Effector memory CD4-positive, alpha-beta T cell (primary cell): ENCODE measurements at regions not wholly inside any gene's neighbourhood (a gene's known extent, or its start where the extent isn't known, plus 50 kb on each side); places are given as distances from the start of the nearest gene placed in this dataset.
"Not testable (repeated sequence)": the region's sequence is repeated elsewhere in the genome, so short reads cannot be mapped to it uniquely, and the experiment has no call there.

Experiments used
- DNase-seq, 3 donors: peaks; one replicate each; pipeline ENCODE4 v3.0.0-alpha.2; 2020
- H3K27ac ChIP-seq: 2 replicates; pipeline ENCODE4 v1.7.0; 2013; ENCODE audit warnings: mild to moderate bottlenecking, low read length, moderate library complexity; ENCODE audit not compliant: insufficient read depth, poor library complexity, severe bottlenecking
- H3K27me3 ChIP-seq: replicated peaks from 2 replicates; pipeline ENCODE4 v1.7.0; 2013; ENCODE audit warnings: mild to moderate bottlenecking, low read length; ENCODE audit not compliant: insufficient read depth, control insufficient read depth, poor library complexity, severe bottlenecking
- H3K36me3 ChIP-seq: 2 replicates; pipeline ENCODE4 v1.7.0; 2013; ENCODE audit warnings: mild to moderate bottlenecking, low read length, moderate library complexity; ENCODE audit not compliant: control insufficient read depth, insufficient read depth
- H3K4me1 ChIP-seq: 2 replicates; pipeline ENCODE4 v1.7.0; 2013; ENCODE audit warnings: low read length, mild to moderate bottlenecking; ENCODE audit not compliant: control insufficient read depth, insufficient read depth, poor library complexity, severe bottlenecking
- H3K4me3 ChIP-seq: 2 replicates; pipeline ENCODE4 v1.7.0; 2013; ENCODE audit warnings: low read length, low read depth, mild to moderate bottlenecking; ENCODE audit not compliant: insufficient read depth, poor library complexity, severe bottlenecking
- H3K9me3 ChIP-seq: 2 replicates; pipeline ENCODE4 v1.7.0; 2013; ENCODE audit warnings: mild to moderate bottlenecking, low read length, moderate library complexity; ENCODE audit not compliant: control insufficient read depth

DNA sequence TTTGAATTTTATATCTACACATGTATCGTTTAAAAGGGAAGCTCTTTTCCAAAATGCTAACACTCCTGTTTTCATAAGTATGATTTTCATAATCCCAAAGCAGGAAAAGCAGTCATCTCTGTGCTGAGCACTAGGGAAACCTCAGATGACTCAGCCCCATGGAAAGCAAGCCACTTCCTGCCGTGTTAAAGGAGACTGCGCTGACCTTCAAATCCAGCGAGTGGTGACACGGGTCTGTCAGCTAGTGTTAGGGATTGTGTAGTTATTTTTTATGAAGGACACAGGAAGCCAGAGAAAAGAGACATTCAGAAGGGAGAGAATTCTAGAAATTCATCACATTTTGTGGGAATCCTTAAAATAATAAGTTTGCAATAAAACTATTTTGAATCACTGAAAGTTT lies 57.0 kb upstream of the CD93 start:
- Histone ChIP-seq H3K27ac (no peak overlapping the region), H3K27me3 (no peaks in the 10 kb centered on the region), H3K4me3 (no peak overlapping the region), H3K36me3 (no peaks in the 10 kb centered on the region), H3K9me3 (no peaks in the 10 kb centered on the region), H3K4me1 (peaks cover 11% of the 10 kb centered on the region)
- DNase-seq: no peak

GRCh38 chr20:23142162-23143050 lies 56.3 kb upstream of the CD93 start:
- Histone ChIP-seq H3K27ac (no peak overlapping the region), H3K4me3 (no peak overlapping the region)
- DNase-seq: no peak

DNA sequence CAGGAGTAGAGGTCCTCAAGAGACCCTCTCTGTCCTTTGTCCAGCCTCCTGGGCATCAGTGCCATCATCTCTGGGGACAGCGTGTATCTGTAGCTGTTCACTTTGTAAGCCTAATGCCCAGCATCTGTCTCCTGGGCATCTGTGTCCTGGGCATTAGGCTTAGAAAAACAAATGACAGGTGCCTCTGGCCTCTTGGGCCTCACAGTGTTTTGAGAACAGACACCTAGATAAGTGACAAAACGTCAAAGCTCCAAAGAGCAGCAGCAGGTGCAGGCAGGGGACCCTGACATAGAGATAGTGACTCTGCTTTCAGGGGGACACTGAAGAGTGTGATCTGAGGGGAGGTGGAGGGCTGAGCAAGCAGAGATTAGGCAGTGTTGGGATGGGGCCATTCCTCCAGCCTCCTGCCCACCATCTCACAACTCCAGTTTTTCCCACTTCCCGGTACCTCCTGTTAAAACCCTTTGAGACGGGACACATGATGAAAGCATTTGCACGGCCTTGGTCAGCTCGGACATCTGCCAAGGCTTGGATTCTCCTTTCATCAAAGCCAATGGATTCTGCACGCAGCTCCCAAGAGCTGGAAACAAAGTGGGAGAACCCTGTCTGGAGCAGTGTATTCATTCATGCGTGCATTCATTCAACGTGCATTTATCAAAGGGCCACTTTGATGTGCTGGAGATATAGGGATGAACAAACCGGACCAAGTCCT lies 55.5 kb upstream of the CD93 start:
- H3K9me3 ChIP-seq: no peaks in the 10 kb centered on the region
- H3K4me3 ChIP-seq: no peak overlapping the region
- no peaks in the 10 kb centered on the region for H3K27me3 ChIP-seq
- H3K4me1 ChIP-seq: peaks cover 11% of the 10 kb centered on the region
- DNase-seq: no peak
- no peak overlapping the region for H3K27ac ChIP-seq
- no peaks in the 10 kb centered on the region for H3K36me3 ChIP-seq

More at GRCh38 chr20:23142162-23143050, 56.3 kb upstream of the CD93 start:
- Histone ChIP-seq H3K36me3 (no peaks in the 10 kb centered on the region), H3K9me3 (no peaks in the 10 kb centered on the region), H3K4me1 (peaks cover 11% of the 10 kb centered on the region), H3K27me3 (no peaks in the 10 kb centered on the region)

- Histone ChIP-seq H3K9me3 (no peaks in the 10 kb centered on the region), H3K4me3 (no peak overlapping the region), H3K27me3 (no peaks in the 10 kb centered on the region), H3K4me1 (peaks cover 11% of the 10 kb centered on the region), H3K36me3 (no peaks in the 10 kb centered on the region), H3K27ac (no peak overlapping the region)
- no peak for DNase-seq
Observed at GRCh38 chr20:23140991-23141390, 54.9 kb upstream of the CD93 start.

DNA sequence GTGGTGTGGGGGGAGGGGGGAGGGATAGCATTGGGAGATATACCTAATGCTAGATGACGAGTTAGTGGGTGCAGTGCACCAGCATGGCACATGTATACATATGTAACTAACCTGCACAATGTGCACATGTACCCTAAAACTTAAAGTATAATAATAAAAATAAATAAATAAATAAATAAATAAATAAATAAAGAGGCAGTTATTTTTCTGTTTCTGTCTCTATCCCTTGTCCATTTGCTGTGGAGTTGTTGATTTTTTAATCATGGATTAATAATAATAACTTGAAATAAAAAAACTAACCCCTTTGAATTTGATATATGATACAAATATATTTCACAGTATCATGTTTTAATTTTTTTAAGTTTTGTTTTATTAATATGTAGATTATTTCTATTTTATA lies 53.9 kb upstream of the CD93 start:
- H3K4me1 ChIP-seq: peaks cover 11% of the 10 kb centered on the region
- not testable (repeated sequence) for H3K36me3 ChIP-seq, H3K9me3 ChIP-seq, DNase-seq, H3K27ac ChIP-seq, H3K27me3 ChIP-seq, H3K4me3 ChIP-seq

- no peaks in the 10 kb centered on the region for H3K27me3 ChIP-seq
- peaks cover 11% of the 10 kb centered on the region for H3K4me1 ChIP-seq
- H3K4me3 ChIP-seq: no peak overlapping the region
- H3K9me3 ChIP-seq: no peaks in the 10 kb centered on the region
- H3K27ac ChIP-seq: no peak overlapping the region
- no peaks in the 10 kb centered on the region for H3K36me3 ChIP-seq
- no peak for DNase-seq
Observed at GRCh38 chr20:23139524-23139923, 53.4 kb upstream of the CD93 start.

DNA sequence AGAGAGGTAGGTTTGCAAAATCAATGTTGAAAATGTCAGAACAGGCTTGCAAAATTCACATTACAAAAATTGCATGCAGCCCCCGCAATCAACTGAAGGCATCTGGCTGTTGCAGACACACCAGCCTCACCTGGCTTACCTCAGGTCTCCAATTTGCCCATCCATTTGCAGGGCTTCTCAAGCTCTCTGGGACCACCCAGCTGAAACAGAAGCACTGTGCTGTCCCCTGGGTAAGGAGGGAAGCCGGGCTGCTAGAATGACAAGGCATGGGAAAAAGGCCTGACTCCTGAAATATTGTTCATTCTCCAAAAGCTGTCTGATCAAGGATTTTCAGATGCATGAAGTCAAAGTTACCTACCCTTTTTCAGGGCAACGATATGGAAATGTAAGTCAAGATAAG lies 52.6 kb upstream of the CD93 start:
- no peak for DNase-seq
- no peak overlapping the region for H3K27ac ChIP-seq

DNA sequence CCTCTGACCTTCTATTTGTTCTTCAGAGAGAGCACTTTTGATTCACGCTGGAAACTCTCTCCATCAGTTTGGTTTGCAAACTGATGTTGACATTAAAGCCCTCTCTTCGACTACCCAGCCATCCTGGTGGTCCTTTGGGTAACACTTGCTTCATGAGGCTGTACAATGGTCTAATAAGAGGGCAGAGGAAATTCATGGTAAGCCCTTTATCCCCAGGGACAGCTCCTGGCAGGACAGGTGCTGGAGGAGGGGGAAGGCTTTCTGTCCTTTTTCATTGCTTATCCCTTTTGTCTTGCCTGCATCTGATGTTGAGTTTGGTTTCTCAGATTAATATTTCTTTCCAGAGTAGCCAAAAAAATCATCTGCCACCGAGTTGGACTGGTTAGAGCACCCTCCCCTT lies 52.1 kb upstream of the CD93 start:
- Histone ChIP-seq H3K9me3 (no peaks in the 10 kb centered on the region), H3K4me1 (peaks cover 11% of the 10 kb centered on the region), H3K27me3 (no peaks in the 10 kb centered on the region), H3K4me3 (no peak overlapping the region), H3K27ac (no peak overlapping the region), H3K36me3 (no peaks in the 10 kb centered on the region)
- no peak for DNase-seq

More for the DNA sequence above, 52.6 kb upstream of the CD93 start:
- no peak overlapping the region for H3K4me3 ChIP-seq
- no peaks in the 10 kb centered on the region for H3K27me3 ChIP-seq
- peaks cover 11% of the 10 kb centered on the region for H3K4me1 ChIP-seq
- no peaks in the 10 kb centered on the region for H3K36me3 ChIP-seq
- no peaks in the 10 kb centered on the region for H3K9me3 ChIP-seq

GRCh38 chr20:23136893-23137745 lies 51.0 kb upstream of the CD93 start:
- H3K27me3 ChIP-seq: no peaks in the 10 kb centered on the region
- H3K36me3 ChIP-seq: no peaks in the 10 kb centered on the region
- no peaks in the 10 kb centered on the region for H3K9me3 ChIP-seq
- DNase-seq: no peak
- no peak overlapping the region for H3K27ac ChIP-seq
- H3K4me3 ChIP-seq: no peak overlapping the region
- peaks cover 3% of the 10 kb centered on the region for H3K4me1 ChIP-seq
